Activated naive CD8-positive, alpha-beta T cell treated with anti-CD3 and anti-CD28 coated beads for 36 hours (primary cell): ENCODE measurements at regions not wholly inside any gene's neighbourhood (a gene's known extent, or its start where the extent isn't known, plus 50 kb on each side); places are given as distances from the start of the nearest gene placed in this dataset.
"Not testable (repeated sequence)": the region's sequence is repeated elsewhere in the genome, so short reads cannot be mapped to it uniquely, and the experiment has no call there.

Experiments used
- DNase-seq: peaks from one replicate; pipeline ENCODE4 v3.0.0; 2021
- H3K27ac Mint-ChIP-seq: one replicate; pipeline ENCODE4 v1.8.0; 2022; ENCODE audit warnings: mild to moderate bottlenecking, moderate library complexity, mixed read lengths
- H3K27me3 Mint-ChIP-seq: one replicate; pipeline ENCODE4 v1.8.0; 2022; ENCODE audit warnings: mild to moderate bottlenecking, mixed read lengths
- H3K36me3 Mint-ChIP-seq: one replicate; pipeline ENCODE4 v1.8.0; 2021; ENCODE audit warnings: mild to moderate bottlenecking, mixed read lengths
- H3K4me1 Mint-ChIP-seq: one replicate; pipeline ENCODE4 v1.8.0; 2021; ENCODE audit warnings: mixed read lengths
- H3K4me3 Mint-ChIP-seq: one replicate; pipeline ENCODE4 v1.8.0; 2022; ENCODE audit warnings: mild to moderate bottlenecking, moderate library complexity, mixed read lengths
- H3K9me3 Mint-ChIP-seq: one replicate; pipeline ENCODE4 v1.8.0; 2022; ENCODE audit warnings: mixed read lengths

DNA sequence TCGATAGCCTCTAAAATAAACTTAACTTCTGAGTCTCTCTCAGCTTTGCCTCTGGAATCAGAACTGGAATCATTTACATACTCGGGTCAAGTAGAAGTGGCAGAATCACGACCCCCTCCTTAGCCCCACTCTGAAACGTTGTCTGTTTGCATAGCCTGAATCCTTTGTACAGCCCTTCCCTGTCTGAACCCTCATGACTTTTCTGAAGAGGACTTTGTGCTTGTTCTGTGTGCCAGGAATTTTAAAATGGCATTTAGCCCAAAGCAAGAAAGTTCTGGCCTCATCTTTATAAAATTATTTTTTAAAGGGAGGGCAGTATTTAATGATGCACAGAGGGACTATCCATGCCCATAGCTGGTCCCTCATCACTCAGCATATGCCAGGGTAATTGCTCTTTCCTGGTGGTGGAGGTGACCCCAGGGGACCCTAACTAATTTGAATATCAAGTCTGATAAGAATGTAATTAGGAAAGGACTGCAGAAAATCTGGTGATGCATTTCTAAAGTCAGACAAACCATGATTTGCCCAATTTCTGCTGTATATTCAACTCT, 342.7 kb upstream of the TNRC6C start:
- Mint-ChIP-seq H3K9me3 (peaks cover 12% of the 10 kb centered on the region), H3K27ac (no peak overlapping the region), H3K27me3 (no peaks in the 10 kb centered on the region), H3K4me3 (no peak overlapping the region), H3K36me3 (peaks cover 2% of the 10 kb centered on the region), H3K4me1 (peaks cover 24% of the 10 kb centered on the region)
- no peak for DNase-seq

DNA sequence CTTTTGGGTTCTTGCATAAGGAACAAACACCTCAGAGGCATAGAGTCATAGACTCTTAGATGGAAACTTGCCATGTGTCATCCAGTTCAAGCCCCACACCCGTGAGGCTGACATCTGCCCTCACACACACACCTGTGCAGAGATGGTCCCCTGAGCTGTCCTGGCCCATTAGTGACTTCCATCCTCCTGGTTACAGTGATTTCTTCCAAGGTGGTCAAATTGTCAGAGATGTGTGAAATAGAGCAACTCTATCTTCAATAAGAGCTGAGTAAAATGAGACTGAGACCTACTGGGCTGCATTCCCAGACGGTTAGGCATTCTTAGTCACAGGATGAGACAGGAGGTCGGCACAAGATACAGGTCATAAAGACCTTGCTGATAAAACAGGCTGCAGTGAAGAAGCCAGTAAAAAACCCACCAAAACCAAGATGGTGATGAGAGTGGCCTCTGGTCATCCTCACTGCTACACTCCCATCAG, 342.2 kb upstream of the TNRC6C start:
- Mint-ChIP-seq H3K27me3 (no peaks in the 10 kb centered on the region), H3K4me1 (peaks cover 20% of the 10 kb centered on the region), H3K27ac (no peak overlapping the region), H3K36me3 (peaks cover 2% of the 10 kb centered on the region), H3K4me3 (no peak overlapping the region), H3K9me3 (peaks cover 13% of the 10 kb centered on the region)
- DNase-seq, result no peak

DNA sequence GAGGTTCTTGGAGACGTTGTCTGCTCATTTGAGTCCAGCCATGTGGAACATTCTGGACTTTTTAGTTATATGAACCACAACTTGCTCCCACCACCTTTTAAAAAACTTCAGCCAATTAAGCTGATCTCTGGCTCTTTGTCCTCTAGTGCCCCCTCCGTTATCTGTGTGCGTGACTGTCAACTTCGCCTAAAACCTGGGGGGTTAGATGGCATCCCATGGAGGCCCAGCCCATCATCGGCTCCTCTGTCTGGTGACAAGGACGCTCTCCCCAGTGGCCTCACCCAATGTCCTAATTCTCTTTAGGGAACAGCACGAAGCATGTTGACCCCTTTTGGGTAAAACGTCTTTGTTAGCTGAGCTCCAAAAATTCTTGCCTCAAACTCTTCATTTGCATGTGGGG, 341.0 kb upstream of the TNRC6C start:
- no peak for DNase-seq
- no peak overlapping the region for H3K27ac Mint-ChIP-seq
- no peak overlapping the region for H3K4me3 Mint-ChIP-seq
- no peaks in the 10 kb centered on the region for H3K27me3 Mint-ChIP-seq
- H3K4me1 Mint-ChIP-seq, result peaks cover 14% of the 10 kb centered on the region
- peaks cover 2% of the 10 kb centered on the region for H3K36me3 Mint-ChIP-seq
- H3K9me3 Mint-ChIP-seq, result peaks cover 13% of the 10 kb centered on the region

DNA sequence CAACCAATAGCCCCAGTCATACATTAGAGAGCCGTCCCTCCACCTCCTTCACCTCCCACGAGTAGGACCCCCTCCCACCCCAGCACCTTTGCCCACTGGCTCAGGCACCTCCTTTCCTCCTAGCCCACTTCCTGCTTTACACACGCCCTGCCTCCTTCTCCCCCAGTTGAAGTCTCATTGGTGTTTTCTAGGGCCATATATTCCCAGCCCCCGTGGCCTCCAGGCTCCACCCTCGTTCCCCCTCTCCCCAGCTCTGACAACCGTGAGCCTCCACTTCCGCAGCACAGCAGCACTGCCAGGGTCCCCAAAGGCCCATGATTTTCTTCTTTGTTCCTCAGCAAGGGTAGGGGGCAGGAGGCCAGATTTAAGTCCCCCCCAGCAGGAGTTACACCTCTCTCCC, 340.3 kb upstream of the TNRC6C start:
- peaks cover 13% of the 10 kb centered on the region for H3K9me3 Mint-ChIP-seq
- H3K36me3 Mint-ChIP-seq, result peaks cover 2% of the 10 kb centered on the region
- peaks cover 14% of the 10 kb centered on the region for H3K4me1 Mint-ChIP-seq
- H3K27me3 Mint-ChIP-seq, result no peaks in the 10 kb centered on the region
- H3K27ac Mint-ChIP-seq, result peak overlapping the region; percentile 80
- DNase-seq, result peak; percentile 20
- H3K4me3 Mint-ChIP-seq, result no peak overlapping the region

DNA sequence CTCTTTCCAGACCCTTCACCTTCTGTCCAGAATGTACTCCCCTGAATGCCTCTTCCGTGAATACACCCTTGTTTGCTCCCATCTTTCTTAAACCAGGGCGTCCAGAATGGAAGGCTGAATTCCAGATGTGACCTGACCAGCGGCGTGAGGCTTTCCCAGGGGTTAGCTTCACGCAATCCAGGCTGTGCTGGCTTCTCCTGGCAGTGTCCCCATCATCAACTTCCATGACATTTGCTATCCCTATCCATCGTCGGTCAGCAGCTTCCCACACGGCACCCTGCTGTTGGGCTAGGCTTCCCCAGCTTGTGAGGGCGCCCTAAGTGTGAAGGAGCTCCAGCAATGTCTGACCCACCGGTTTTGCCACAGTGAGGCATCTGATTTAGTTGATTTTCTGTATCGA, 339.8 kb upstream of the TNRC6C start:
- H3K27me3 Mint-ChIP-seq, result no peaks in the 10 kb centered on the region
- peaks cover 14% of the 10 kb centered on the region for H3K4me1 Mint-ChIP-seq
- H3K27ac Mint-ChIP-seq, result peak overlapping the region; percentile 80
- no peak overlapping the region for H3K4me3 Mint-ChIP-seq
- H3K36me3 Mint-ChIP-seq, result peaks cover 2% of the 10 kb centered on the region
- peaks cover 13% of the 10 kb centered on the region for H3K9me3 Mint-ChIP-seq
- no peak for DNase-seq

DNA sequence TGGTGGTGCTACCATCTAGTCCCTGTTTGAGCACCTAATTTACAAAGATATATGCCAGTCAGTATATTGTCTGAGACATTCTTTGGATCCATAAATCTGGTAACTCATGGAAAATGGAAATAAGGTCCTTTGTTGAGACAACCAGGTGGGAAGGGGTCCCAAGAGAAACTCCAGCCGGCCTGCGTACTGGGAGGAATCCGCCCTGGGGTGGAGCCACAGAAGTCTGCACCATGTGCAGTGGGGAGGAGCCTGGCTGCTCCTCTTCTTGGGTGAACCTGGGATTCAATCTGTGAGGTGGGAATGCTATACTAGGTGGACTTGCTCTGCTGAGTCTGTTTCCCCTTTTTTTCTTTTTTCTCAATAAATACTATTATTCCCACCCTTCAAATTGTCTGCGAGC, 339.2 kb upstream of the TNRC6C start:
- H3K36me3 Mint-ChIP-seq, result peaks cover 2% of the 10 kb centered on the region
- peaks cover 14% of the 10 kb centered on the region for H3K4me1 Mint-ChIP-seq
- no peak overlapping the region for H3K27ac Mint-ChIP-seq
- H3K9me3 Mint-ChIP-seq, result peaks cover 13% of the 10 kb centered on the region
- no peak overlapping the region for H3K4me3 Mint-ChIP-seq
- no peaks in the 10 kb centered on the region for H3K27me3 Mint-ChIP-seq
- DNase-seq, result no peak

DNA sequence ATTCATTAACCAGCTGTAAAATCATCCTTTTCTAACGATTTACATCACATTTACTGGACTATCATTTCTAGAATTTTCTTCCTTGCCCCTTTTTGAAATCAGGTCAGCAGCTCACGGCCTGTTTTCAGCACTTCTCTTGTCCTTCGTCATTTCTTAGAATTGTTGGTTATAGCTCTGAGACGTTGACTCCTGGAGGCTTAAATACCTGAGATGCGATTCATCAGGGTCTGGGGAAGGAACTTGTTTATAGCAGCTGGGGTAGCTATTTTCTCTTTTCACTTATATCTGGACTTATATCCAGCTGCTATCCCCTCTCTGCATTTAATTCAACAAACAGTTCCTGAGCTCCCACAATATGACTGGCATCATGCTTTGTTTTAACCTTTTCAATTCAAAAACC, 338.7 kb upstream of the TNRC6C start:
- no peak for DNase-seq
- H3K36me3 Mint-ChIP-seq, result peaks cover 2% of the 10 kb centered on the region
- H3K27me3 Mint-ChIP-seq, result no peaks in the 10 kb centered on the region
- peaks cover 14% of the 10 kb centered on the region for H3K4me1 Mint-ChIP-seq
- no peak overlapping the region for H3K27ac Mint-ChIP-seq
- H3K4me3 Mint-ChIP-seq, result no peak overlapping the region
- H3K9me3 Mint-ChIP-seq, result peaks cover 13% of the 10 kb centered on the region

DNA sequence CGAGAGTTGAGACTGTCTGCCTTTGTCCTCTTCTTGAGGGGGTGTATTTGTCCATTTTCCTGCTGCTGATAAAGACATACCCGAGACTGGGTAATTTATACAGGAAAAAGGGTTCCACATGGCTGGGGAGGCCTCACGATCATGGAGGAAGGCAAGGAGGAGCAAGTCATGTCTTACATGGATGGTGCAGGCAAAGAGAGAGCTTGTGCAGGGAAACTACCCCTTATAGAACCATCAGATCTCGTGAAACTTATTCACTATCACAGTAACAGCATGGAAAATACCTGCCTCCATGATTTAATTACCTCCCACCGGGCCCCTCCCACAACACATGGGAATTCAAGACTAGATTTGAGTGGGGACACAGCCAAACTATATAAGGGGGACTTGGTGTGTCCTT, 338.2 kb upstream of the TNRC6C start:
- peaks cover 13% of the 10 kb centered on the region for H3K9me3 Mint-ChIP-seq
- peaks cover 14% of the 10 kb centered on the region for H3K4me1 Mint-ChIP-seq
- no peaks in the 10 kb centered on the region for H3K27me3 Mint-ChIP-seq
- DNase-seq, result no peak
- no peak overlapping the region for H3K27ac Mint-ChIP-seq
- H3K4me3 Mint-ChIP-seq, result no peak overlapping the region
- peaks cover 2% of the 10 kb centered on the region for H3K36me3 Mint-ChIP-seq

DNA sequence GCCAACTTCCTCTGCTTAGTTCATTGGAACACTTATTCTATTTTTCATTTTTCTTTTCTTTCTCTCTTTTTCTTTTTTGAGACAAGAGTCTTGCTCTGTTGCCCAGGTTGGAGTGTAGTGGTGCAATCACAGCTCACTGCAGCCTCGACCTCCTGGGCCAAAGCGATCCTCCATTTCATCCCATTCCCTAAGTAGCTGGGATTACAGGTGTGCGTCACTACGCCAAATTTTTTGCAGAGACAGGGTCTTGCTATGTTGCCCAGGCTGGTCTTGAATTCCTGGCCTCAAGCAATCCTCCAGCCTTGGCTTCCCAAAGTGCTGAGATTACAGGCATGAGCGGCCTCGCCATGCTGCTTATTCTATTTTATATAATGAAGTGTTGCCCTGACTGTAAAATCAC, 336.4 kb upstream of the TNRC6C start:
- not testable (repeated sequence) for H3K4me3 Mint-ChIP-seq, H3K27me3 Mint-ChIP-seq, H3K36me3 Mint-ChIP-seq, H3K27ac Mint-ChIP-seq, DNase-seq
- H3K9me3 Mint-ChIP-seq, result peaks cover 15% of the 10 kb centered on the region
- H3K4me1 Mint-ChIP-seq, result peaks cover 14% of the 10 kb centered on the region

DNA sequence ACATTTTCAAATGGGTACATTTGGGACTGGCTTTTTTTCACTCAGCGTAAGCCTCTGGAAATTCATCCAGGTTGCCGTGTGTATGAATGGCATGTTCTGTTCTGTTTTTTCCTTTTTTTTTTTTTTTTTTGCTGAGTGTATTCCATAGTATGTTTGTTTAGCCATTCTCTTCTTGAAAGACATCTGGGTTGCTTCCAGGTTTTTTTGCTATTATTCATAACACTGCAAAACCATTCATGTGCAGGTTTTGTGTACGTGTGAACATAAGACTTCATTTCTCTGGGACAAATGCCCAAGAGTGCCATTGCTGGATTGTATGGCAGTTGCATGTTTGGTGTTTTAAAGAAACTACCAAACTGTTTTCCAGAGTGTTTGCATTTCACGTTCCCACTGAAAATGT, 335.9 kb upstream of the TNRC6C start:
- Mint-ChIP-seq H3K4me3 (no peak overlapping the region), H3K36me3 (peaks cover 4% of the 10 kb centered on the region), H3K9me3 (peaks cover 17% of the 10 kb centered on the region), H3K27me3 (no peaks in the 10 kb centered on the region), H3K4me1 (peaks cover 10% of the 10 kb centered on the region), H3K27ac (no peak overlapping the region)
- DNase-seq, result no peak

DNA sequence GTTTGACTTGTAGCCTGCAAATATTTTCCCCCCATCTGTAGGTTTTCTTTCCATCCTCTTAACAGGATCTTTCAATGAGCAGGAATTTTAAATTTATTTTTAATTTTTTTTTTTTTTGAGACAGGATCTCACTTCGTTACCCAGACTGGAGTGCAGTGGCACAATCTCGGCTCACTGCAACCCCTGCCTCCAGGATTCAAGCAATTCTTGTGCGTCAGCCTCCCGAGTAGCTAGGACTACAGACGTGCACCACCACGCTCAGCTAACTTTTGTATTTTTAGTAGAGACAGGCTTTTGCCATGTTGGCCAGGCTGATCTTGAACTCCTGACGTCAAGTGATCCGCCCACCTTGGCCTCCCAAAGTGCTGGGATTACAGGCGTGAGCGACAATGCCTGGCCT, 335.2 kb upstream of the TNRC6C start:
- not testable (repeated sequence) for H3K27me3 Mint-ChIP-seq, H3K27ac Mint-ChIP-seq, DNase-seq, H3K36me3 Mint-ChIP-seq, H3K4me1 Mint-ChIP-seq, H3K4me3 Mint-ChIP-seq
- peaks cover 20% of the 10 kb centered on the region for H3K9me3 Mint-ChIP-seq

DNA sequence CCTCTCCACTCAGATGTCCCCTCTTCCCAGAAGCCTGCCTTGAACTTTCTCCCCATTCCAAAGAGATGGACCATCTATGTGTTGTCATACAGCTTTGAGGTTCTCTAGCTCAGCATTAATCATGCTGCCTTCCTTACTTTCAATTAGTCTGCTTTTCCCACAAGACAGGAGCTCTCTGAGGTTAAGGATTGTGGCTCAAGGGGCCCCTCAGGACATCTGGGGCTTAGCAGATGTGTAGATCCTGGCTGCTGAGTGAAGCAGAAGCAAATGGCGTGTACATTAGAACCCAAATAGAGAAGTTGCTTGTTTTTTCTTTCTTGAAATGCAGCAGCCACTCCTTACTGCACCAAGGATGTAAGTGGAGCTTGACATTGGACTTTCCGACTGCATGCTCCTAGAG, 330.5 kb upstream of the TNRC6C start:
- no peaks in the 10 kb centered on the region for H3K27me3 Mint-ChIP-seq
- H3K27ac Mint-ChIP-seq, result no peak overlapping the region
- no peak overlapping the region for H3K4me3 Mint-ChIP-seq
- no peaks in the 10 kb centered on the region for H3K4me1 Mint-ChIP-seq
- peaks cover 5% of the 10 kb centered on the region for H3K36me3 Mint-ChIP-seq
- H3K9me3 Mint-ChIP-seq, result peaks cover 8% of the 10 kb centered on the region
- no peak for DNase-seq

DNA sequence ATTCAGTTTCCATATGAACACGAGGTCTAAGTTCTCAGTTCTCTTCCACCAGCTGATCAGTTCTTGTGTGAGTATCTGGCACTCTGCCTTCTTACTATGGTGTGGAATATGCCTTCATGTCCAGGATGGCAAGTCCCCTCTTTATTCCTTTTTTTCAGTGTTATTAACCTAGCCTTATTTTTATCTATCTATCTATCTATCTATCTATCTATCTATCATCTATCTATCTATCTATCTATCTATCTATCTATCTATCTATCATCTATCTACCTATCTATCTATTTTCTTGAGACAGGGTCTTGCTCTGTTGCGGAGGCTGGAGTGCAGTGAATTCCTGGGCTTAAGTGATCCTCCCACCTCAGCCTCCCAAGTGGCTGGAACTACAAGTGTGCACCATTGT, 329.2 kb upstream of the TNRC6C start:
- not testable (repeated sequence) for H3K9me3 Mint-ChIP-seq, H3K27ac Mint-ChIP-seq, DNase-seq, H3K27me3 Mint-ChIP-seq, H3K4me3 Mint-ChIP-seq, H3K4me1 Mint-ChIP-seq, H3K36me3 Mint-ChIP-seq

DNA sequence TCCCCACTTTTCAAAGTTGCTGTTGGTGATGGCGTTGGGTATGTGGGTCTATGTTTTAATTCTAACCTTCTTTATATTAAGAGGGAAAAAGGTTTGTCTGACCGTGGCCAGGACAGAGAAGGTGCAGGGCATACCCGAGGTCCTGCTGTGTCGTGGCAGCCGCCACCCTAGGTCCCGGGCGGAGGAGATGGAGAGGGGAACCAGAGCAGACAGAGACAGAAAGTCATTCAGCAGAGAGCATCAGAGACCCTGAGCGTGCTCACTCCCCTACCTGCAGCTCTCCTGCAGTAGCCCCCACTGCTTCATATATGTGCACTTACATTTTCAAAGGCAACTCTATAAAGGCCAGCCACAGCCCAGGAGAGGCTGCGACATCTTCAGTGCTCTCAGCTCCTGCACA, 327.2 kb upstream of the TNRC6C start:
- Mint-ChIP-seq H3K4me1 (peaks cover 19% of the 10 kb centered on the region), H3K27ac (no peak overlapping the region), H3K36me3 (peaks cover 8% of the 10 kb centered on the region), H3K27me3 (no peaks in the 10 kb centered on the region), H3K4me3 (no peak overlapping the region), H3K9me3 (peaks cover 8% of the 10 kb centered on the region)
- DNase-seq, result no peak

DNA sequence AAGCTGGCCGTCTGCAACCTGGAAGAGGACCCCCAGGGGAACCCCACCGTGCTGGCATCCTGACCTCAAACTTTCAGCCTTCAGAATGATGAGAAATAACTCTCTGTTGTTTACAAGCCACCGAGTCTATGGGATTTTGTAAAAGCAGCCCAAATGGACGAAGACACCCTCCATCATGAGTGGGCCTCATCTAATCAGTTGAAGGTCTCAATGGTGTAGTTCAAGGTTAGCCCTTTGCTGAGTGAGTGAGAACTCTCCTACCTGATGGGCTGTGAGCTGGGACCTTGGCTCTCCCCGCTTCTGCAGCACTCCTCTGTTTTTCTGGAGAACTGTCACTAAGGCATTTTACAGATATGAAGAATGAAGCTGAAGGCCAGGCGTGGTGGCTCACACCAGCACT, 325.9 kb upstream of the TNRC6C start:
- Mint-ChIP-seq H3K4me3 (no peak overlapping the region), H3K4me1 (peaks cover 19% of the 10 kb centered on the region), H3K27ac (no peak overlapping the region), H3K9me3 (peaks cover 3% of the 10 kb centered on the region), H3K27me3 (no peaks in the 10 kb centered on the region), H3K36me3 (peaks cover 6% of the 10 kb centered on the region)
- DNase-seq, result no peak

DNA sequence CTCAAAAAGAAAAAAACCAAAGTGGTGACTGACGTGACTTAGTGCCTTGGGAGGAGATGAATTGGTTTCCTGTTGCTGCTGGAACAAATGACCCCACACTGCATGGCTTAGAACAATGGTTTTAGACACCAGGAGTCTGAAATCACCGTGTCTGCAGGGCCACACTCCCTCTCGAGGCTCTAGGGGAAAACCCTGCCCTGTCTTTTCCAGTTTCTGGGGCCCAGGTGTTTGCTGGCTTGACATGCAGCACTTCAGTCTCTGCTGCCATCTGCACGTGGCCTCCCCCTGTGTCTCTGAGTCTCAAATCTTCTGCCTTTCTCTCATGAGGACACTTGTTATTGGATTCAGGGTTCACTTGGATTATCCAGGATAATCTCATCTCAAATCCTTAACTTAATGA, 323.8 kb upstream of the TNRC6C start:
- peak overlapping the region; percentile 91 for H3K27ac Mint-ChIP-seq
- no peaks in the 10 kb centered on the region for H3K9me3 Mint-ChIP-seq
- no peak overlapping the region for H3K4me3 Mint-ChIP-seq
- peak; percentile 74 for DNase-seq
- peaks cover under 1% of the 10 kb centered on the region for H3K27me3 Mint-ChIP-seq
- H3K4me1 Mint-ChIP-seq, result peaks cover 19% of the 10 kb centered on the region
- peaks cover 3% of the 10 kb centered on the region for H3K36me3 Mint-ChIP-seq
